Caco-2 (cell line): ENCODE measurements at regions not wholly inside any gene's neighbourhood (a gene's known extent, or its start where the extent isn't known, plus 50 kb on each side); places are given as distances from the start of the nearest gene placed in this dataset.

Experiments used
- BruUV-seq: library from RNA; stranded (reverse); fragments of 400-500 nt; replicated peaks from 2 replicates; lab custom pipeline; 2021; lab: Mats Ljungman, UMichigan
- CTCF ChIA-PET: fragments of 300-600 bp; sonication (Branson Sonifier 250); formaldehyde crosslinking; loops from one replicate; lab custom pipeline; 2022; ENCODE audit warnings: antibody characterized with exemption; lab: Charles Lee
- POLR2A ChIA-PET: fragments of 300-600 bp; sonication (Branson Sonifier 250); formaldehyde crosslinking; loops from one replicate; lab custom pipeline; 2022; ENCODE audit warnings: antibody characterized with exemption; lab: Charles Lee
- DNase-seq, 2 experiments: peaks; one replicate each; pipeline versions ENCODE4 v3.0.0 to v3.0.0-alpha.2; 2020 to 2022
- H3K27me3 ChIP-seq: replicated peaks from 2 replicates; pipeline ENCODE4 v1.6.0; 2011; ENCODE audit warnings: low read length; ENCODE audit not compliant: control insufficient read depth, insufficient read depth
- H3K36me3 ChIP-seq: 2 replicates; pipeline ENCODE4 v1.5.1; 2011; ENCODE audit warnings: low read length; ENCODE audit not compliant: control insufficient read depth, insufficient read depth
- H3K4me1 ChIP-seq: fragments of 250-450 bp; sonication (Bioruptor Pico); 2 replicates; pipeline ENCODE4 v1.5.1; 2020; ENCODE audit warnings: mild to moderate bottlenecking
- H3K4me3 ChIP-seq: 2 replicates; pipeline ENCODE4 v1.5.1; 2011; ENCODE audit warnings: low read depth, mild to moderate bottlenecking, control low read depth, low read length
- H3K9me3 ChIP-seq: fragments of 250-450 bp; sonication (Bioruptor Pico); 2 replicates; pipeline ENCODE4 v1.5.1; 2020; ENCODE audit warnings: mild to moderate bottlenecking, moderate library complexity
- H3K27ac Mint-ChIP-seq: one replicate; pipeline ENCODE4 v1.8.0; 2022; ENCODE audit warnings: mixed read lengths; ENCODE audit not compliant: unreplicated experiment
- H3K27me3 Mint-ChIP-seq: one replicate; pipeline ENCODE4 v1.8.0; 2022; ENCODE audit warnings: mixed read lengths; ENCODE audit not compliant: insufficient read depth, unreplicated experiment
- H3K36me3 Mint-ChIP-seq: one replicate; pipeline ENCODE4 v1.8.0; 2022; ENCODE audit warnings: mild to moderate bottlenecking, mixed read lengths; ENCODE audit not compliant: insufficient read depth, unreplicated experiment
- H3K4me1 Mint-ChIP-seq: one replicate; pipeline ENCODE4 v1.8.0; 2022; ENCODE audit warnings: low read depth, mixed read lengths; ENCODE audit not compliant: unreplicated experiment
- H3K4me3 Mint-ChIP-seq: one replicate; pipeline ENCODE4 v1.8.0; 2022; ENCODE audit warnings: mild to moderate bottlenecking, moderate library complexity, mixed read lengths; ENCODE audit not compliant: unreplicated experiment
- H3K9me3 Mint-ChIP-seq: one replicate; pipeline ENCODE4 v1.8.0; 2022; ENCODE audit warnings: mixed read lengths; ENCODE audit not compliant: unreplicated experiment
- CTCF ChIP-seq, 2 experiments: fragments of 200-600 bp in 1 of 2; IDR thresholded peaks; 1 replicate in 1 of 2; 2 replicates in 1 of 2; pipeline versions ENCODE4 v1.5.1 to v1.8.0; 2011 to 2022; ENCODE audit warnings: antibody characterized with exemption in 1 of 2, control low read depth in 1 of 2, inconsistent platforms in 1 of 2, low read depth in 1 of 2, low read length in 1 of 2, mild to moderate bottlenecking in 1 of 2, moderate library complexity in 1 of 2; ENCODE audit not compliant: insufficient read depth in 1 of 2, severe bottlenecking in 1 of 2, unreplicated experiment in 1 of 2
- intact Hi-C: fragments of 100-400 bp; cut with micrococcal nuclease; formaldehyde crosslinking; loops from one replicate; pipeline ENCODE4 v1.10.0; 2022; ENCODE audit not compliant: unreplicated experiment

DNA sequence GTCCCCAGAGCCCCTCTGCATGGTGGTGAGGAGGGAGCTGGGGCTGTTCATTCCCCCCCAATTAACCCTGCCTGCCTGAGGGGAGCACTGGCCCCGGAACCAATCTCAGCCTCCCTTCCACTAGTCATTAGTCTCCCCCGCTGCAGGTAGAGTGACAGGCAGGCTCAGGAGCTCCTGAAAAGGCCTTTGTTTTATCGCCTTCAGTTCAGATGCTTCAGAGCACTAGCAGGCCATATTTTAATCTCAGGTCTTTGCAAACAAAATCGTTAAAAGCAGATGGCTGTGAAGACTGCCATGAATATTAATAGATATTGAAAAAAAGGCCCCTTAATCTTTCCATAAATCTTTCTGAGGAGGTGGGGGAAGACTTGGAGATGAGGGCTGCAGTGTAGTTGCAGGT lies 250.7 kb downstream of the RPS24 start:
- intact Hi-C loops = no loop called here
- Histone ChIP-seq H3K36me3 (no peaks in the 10 kb centered on the region), H3K4me3 (no peak overlapping the region), H3K27me3 (no peaks in the 10 kb centered on the region), H3K9me3 (no peaks in the 10 kb centered on the region), H3K4me1 (peaks cover 9% of the 10 kb centered on the region; the same call in 1 of the 2 replicates)
- no peak overlapping the region for H3K4me3 Mint-ChIP-seq
- TF ChIP-seq CTCF (IDR thresholded peaks at IDR 0.05; ENCODE audit: insufficient read depth in 1 of 2, low read depth in 1 of 2, low read length in 1 of 2, severe bottlenecking in 1 of 2, unreplicated experiment in 1 of 2) = no peak
- peaks cover 6% of the 10 kb centered on the region for H3K4me1 Mint-ChIP-seq
- DNase-seq = no peak
- CTCF ChIA-PET = no interaction called here
- H3K9me3 Mint-ChIP-seq = no peaks in the 10 kb centered on the region
- no peaks in the 10 kb centered on the region for H3K36me3 Mint-ChIP-seq
- BruUV-seq = no TSS peak
- H3K27ac Mint-ChIP-seq = no peak overlapping the region
- POLR2A ChIA-PET = no interaction called here
- no peaks in the 10 kb centered on the region for H3K27me3 Mint-ChIP-seq

DNA sequence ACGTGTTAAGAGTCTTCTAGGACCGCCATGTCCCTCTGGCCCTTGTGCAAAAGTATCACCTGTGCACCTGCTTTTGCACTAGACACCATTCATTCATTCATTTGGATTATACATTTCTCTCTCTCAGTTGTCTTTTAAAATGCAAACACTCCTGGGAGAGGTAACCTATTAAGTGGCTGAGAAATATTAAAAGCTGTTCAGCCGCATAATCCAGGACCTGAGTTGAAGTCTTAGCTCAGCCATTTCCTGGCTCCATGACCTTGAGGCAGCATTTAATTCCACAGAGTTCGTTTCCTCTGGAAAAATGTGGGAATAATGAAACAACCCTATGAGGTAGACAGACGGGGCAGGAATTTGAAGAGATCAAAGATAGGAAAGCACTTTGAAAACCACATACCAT lies 251.6 kb downstream of the RPS24 start:
- no peaks in the 10 kb centered on the region for H3K9me3 ChIP-seq
- H3K9me3 Mint-ChIP-seq = no peaks in the 10 kb centered on the region
- no peaks in the 10 kb centered on the region for H3K36me3 ChIP-seq
- no peak overlapping the region for H3K4me3 ChIP-seq
- CTCF ChIA-PET = no interaction called here
- no peaks in the 10 kb centered on the region for H3K36me3 Mint-ChIP-seq
- intact Hi-C loops = no loop called here
- POLR2A ChIA-PET = no interaction called here
- no peak overlapping the region for H3K4me3 Mint-ChIP-seq
- H3K27ac Mint-ChIP-seq = no peak overlapping the region
- H3K4me1 ChIP-seq = peaks cover 9% of the 10 kb centered on the region; the same call in 1 of the 2 replicates
- DNase-seq = no peak
- no peaks in the 10 kb centered on the region for H3K27me3 Mint-ChIP-seq
- BruUV-seq = no TSS peak
- TF ChIP-seq CTCF (IDR thresholded peaks at IDR 0.05; ENCODE audit: insufficient read depth in 1 of 2, low read depth in 1 of 2, low read length in 1 of 2, severe bottlenecking in 1 of 2, unreplicated experiment in 1 of 2) = no peak
- H3K4me1 Mint-ChIP-seq = peaks cover 6% of the 10 kb centered on the region
- no peaks in the 10 kb centered on the region for H3K27me3 ChIP-seq

- H3K27ac Mint-ChIP-seq = no peak overlapping the region
- H3K4me3 Mint-ChIP-seq = no peak overlapping the region
- no peak overlapping the region for H3K4me3 ChIP-seq
- no peaks in the 10 kb centered on the region for H3K9me3 Mint-ChIP-seq
- H3K36me3 ChIP-seq = no peaks in the 10 kb centered on the region
- no peak for DNase-seq
- H3K36me3 Mint-ChIP-seq = no peaks in the 10 kb centered on the region
- no peaks in the 10 kb centered on the region for H3K9me3 ChIP-seq
- intact Hi-C loops = no loop called here
- H3K27me3 ChIP-seq = no peaks in the 10 kb centered on the region
- no peak for TF ChIP-seq CTCF (IDR thresholded peaks at IDR 0.05; ENCODE audit: insufficient read depth in 1 of 2, low read depth in 1 of 2, low read length in 1 of 2, severe bottlenecking in 1 of 2, unreplicated experiment in 1 of 2)
- ChIA-PET CTCF (no interaction called here), POLR2A (no interaction called here)
- no peaks in the 10 kb centered on the region for H3K27me3 Mint-ChIP-seq
- H3K4me1 ChIP-seq = peaks cover 9% of the 10 kb centered on the region; the same call in 1 of the 2 replicates
- no TSS peak for BruUV-seq
- peaks cover 6% of the 10 kb centered on the region for H3K4me1 Mint-ChIP-seq
Measured at GRCh38 chr10:78286186-78286585, 252.5 kb downstream of the RPS24 start.
